Activated naive CD4-positive, alpha-beta T cell (primary cell): ENCODE measurements at regions not wholly inside any gene's neighbourhood (a gene's known extent, or its start where the extent isn't known, plus 50 kb on each side); places are given as distances from the start of the nearest gene placed in this dataset.

ENCODE experiments used
- DNase-seq, 4 experiments: peaks; one replicate each; lab custom pipeline; 2025; lab: John Stamatoyannopoulos, UW

DNA sequence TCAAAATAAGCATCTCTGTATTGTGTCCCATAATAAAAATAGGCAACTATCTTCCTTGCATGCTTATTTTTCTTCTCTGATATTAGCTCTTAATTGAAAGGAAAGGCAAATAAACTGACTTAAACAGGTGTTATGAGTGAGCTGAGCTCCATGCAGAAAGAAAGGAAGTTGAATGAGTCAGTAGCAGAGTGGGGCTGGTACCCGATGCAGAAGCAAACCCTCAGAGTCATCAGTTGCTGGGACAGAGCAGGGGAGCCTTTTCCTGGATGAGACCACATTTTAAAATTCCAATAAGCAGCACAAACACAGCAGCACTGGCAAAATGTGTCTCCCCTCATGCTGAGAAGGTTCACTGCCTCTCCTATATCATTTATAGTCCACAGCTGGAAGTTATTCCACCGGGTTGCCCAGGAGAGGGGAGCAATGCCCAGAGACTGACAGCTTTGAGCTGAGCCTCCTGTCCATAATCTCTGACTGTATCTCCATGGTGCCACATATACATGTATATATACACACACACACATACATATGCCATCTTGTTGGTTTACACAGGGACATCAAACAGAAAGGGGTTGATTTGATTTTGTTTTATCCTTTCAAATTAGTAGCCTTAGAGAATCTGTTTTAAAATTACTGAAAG lies 274.3 kb upstream of the PPARGC1A start:
- no peak for DNase-seq

DNA sequence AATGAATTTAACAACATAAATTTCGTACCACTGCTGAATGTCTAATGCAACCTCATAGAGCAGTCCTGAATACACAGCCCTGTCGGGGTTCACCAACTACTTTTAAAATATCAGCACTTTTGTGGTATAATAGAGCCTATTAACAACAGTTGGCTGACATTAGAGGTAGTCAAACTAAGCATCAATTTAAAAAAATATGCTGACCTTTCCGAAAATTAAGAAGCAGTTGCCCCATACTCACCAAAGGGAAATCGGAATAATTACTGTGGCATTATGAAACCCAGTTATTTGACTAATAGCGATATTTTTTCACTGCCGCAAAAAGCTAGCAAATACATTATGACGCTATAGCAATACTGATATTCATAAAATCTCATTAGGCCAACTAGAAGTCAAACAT lies 273.5 kb upstream of the PPARGC1A start:
- DNase-seq: no peak

DNA sequence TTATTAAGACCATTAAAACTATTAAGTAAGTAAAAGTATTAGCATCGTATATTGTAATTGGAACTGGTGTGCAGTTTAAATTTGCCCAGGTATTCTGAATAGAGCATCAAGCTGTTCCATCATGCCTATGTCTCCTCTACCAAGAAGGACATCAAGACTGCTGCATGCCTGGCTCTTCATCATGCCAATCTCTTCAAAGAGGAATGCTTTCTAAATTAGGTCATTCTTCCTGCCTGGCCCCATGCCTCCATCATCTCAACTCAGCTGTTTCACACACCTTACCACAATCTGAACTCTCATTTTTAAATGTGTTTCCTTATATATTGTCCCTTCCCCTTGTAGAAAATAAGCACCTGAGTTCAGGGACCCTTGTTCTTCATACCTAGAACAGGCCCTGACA lies 270.5 kb upstream of the PPARGC1A start:
- DNase-seq: no peak

DNA sequence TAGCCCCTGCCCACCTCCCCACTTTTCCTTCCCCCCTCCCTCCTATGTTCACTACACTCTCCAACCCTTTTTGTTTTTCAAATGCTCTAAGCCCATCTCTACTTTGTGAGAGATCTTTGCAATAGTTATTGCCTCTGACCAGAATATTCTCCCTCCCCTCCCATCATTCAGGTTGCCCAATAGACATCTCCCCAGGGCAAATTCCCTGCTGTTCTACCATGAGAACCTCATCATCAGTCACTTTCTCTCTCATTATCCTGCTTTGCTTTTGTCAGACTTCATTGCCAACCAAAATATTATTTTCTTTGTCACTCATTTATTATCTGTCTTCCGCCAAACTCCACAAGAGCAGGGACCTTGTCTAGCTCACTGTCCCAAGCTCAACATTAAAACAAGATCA lies 268.2 kb upstream of the PPARGC1A start:
- DNase-seq: no peak

DNA sequence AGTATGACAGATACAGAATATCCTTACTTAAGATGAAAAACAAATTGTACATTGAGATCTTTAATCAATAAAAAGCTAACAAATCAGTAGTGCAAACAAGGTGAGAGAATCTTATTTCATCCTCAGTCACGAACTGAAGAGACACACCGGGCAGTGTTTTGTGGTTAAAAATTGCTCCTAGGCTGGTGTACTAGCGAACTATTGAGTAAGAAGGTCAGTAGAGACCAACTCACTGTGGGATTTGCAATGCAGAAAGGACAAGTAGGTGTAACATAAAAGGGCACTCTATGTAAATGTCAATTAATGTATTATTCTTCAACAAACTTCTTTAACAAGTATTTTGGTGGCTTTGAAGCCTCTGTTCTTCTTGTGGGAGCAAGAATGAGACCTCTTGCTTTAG lies 260.2 kb upstream of the PPARGC1A start:
- DNase-seq: no peak

DNA sequence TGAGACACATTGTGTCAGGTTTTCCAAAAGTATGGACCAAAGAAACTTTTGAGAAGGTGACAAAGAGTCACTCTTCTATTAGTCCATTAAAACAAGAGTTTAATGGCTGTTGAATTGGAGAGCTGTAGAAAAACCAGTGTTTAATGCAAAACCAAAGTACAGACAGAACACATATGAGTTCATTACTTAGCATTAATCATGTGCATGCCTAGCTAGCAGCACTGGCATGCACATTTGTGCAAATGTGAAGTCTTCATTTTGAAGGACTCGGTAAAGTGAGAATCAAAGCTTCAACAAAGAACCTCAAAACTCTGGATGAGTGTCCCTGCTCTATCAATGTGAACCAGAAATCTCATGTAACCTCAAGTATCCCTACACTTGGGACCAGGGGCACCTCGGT lies 256.3 kb upstream of the PPARGC1A start:
- no peak for DNase-seq

DNA sequence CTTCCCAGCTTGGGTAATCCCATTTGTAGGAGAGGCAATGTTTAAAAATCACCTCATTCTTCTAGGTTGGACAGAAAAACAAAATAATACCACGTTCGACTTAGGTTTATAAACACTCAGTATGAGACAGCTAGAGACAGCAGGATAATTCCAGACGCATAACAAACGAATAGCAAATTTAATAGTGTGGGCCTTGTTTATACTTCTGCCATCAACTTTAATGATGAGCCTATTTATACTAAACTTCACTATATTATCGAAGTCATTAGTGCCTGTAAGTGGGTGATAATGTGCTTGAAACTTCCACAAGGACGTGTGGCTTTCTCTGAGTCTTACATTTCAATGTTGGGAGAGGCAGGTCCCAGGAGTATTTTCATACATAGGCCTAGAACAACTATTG lies 255.7 kb upstream of the PPARGC1A start:
- no peak for DNase-seq

DNA sequence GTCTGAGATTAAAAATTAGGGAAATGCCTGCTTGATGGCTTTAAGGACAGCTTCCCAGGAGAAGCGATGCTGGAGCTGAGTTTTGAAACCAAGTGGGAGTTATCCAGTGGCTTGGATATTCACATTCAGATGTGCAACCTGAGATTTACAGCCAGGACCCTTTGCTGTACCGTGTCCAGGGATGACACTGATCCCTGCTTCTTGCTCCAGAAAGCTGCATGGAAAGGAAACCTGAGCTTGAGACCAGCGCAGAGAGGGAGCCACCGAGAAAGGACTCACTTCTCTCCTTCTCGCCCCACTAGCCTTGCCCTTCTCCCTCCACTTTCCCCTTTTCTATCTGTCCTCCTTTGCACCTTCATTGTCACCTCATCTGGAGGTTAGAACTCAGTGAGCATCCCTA lies 254.5 kb upstream of the PPARGC1A start:
- no peak for DNase-seq

DNA sequence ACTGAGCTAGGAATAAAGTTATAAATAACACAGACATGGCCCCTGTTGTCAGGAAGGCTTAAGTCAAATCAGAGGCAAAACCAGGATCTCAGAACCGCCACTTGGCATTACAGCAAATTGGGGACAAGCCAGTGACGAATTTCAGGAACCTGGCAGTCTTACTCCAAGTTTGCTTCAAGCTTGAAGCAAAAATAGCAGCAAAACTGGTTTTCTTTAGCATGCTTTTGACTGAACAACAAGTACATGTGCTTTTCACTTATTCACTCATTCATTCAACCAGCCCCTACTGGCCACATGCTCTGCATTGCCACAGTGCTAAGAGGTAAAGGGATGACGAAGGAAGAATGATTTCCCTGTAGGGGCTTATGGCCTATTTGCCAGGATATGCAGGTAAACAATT lies 253.9 kb upstream of the PPARGC1A start:
- no peak for DNase-seq

DNA sequence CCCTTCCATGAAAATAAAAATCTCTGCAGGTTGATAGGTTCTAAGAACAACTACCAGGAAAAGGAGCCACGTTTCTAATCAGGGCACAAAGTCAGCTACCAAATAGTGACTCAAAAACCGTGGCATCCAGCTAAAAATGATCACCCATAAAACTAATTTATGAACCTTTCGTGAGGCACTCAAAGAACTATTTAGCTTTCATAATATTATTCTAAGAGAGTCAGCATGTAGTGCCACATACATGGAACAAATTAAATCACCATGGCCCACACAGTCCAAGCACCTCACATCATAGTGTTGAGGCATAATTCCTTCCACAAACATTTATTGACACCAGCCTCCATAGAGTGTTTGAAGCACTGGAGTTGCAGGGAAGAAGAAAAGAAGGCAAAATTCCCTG lies 252.0 kb upstream of the PPARGC1A start:
- no peak for DNase-seq

DNA sequence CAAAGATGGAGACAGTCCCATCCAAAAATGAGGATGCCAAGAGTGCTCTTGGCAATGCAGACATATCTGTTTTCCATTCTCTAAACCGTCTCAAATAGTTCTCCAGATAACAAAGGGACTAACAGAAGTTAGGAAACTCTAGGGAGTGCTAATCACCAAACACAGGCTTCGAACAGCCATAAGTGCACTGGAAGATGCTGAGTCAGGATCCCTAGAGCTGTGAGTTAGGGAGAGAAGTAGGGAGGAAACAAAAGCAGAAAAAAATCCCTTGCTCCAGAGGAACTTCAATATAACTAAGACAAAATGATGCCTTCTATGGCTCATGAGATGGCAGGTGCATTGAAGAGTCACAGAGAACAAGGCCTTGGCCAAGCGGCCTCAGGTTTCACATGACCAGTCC lies 251.0 kb upstream of the PPARGC1A start:
- DNase-seq: no peak

DNA sequence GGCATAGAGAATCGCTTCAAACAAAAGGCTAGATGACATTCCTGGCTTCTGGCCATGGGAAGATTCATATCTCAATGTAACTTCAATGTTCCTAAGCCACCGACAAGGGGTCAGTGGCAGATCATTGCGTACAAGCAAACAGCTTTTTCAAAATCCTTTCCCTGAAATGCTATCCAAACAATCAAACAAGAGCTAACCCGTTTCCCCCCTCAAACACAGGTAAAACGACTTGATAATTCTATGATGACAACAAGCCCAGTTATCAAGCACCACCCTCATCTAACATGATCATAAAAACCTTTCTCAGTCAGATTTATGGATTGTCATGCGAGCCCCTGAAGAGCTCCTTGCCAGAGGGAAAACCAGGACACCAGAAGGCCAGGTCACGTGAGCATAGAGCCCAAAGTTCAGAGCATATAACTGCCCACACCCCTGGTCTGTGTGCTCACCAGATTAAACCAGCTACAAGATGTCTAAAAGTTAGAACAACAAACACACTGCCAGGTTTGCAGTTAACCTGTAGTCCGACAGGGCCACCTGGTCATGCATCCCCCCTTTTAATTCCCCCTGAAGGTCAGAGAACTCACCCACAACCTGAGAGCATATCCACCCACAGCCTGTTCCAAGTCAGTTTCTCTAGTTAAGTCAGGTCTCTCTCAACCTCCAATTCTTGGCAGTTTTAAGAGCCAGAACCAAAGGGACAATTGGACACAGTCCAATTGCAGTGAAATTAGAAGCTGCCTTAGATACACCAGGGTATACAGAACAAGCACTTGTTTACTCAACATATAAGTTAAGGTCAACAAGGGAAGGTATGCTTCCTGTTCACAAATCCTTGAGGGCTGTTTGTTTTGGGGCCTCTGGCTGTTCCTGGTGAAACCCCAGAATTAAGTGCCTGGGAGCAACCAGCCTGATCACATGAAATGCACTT lies 248.1 kb upstream of the PPARGC1A start:
- no peak for DNase-seq

DNA sequence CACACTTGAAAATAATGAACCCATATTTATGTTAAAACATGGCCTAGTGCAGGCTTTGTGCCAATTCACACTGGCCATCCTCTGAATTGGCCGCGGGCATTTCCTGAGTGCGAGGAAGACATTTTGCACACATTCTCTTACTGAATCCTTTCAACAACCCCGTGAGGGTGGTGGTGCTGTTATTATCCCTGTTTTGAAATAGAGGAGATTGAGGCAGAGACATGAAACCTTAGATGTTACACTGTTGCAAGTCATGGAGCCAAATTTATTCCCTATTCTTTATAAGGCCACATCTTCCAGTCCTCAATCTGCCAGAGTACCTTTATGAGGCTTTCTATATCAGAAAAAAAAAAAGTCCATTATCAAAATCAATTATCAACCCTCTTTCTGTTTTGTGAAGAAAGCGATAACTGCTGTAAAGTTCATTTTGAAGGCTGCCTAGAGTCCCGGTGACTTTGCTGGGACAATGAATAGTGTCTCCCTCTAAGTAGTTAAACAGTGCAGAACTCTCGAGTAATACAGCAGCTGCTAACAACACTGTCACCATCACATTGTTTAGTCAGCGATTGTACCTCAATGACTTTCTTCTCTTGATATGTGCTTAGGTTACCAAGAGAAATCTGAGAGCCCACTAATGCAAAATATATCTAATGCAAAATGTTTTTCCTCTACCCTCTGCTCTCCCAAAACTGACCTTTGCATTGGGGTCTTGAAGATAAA lies 242.3 kb upstream of the PPARGC1A start:
- DNase-seq: no peak

DNA sequence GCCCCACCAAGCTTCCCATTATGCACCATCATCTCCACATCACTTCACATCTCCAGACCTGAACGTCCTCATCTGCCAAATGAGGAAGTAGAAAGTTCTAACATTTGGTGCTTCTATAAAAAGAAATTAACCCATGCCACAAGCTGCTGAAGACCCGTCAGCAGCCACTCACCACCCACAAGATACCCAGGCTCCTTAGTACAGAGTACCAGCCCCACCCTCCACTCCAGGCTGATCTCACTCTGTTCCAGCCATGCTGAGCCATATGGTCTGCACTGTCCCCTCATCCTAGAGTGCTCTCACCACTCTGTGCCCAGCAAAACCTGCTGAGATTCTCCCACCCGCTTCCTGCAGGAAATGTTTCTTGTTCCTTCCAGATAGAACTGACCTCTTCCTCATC lies 240.8 kb upstream of the PPARGC1A start:
- DNase-seq: no peak

DNA sequence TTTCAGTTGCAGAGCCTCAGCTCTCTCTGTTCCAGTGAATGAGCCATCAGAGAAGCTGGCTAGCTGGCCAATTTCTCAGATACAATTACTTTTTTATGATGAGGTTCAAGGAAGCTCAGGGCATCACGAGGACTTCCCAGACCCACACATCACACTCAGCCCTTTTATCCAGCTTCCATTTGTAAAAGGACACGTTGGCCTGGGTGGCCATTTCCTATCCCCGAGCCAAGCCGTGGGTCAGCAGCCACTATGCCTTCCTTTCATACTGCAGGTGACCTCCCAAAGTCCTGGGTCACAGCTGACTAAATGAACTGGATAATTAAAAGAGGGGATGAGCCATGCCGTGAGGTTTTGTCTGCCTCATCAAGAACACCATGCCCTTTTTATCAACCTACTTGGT lies 236.9 kb upstream of the PPARGC1A start:
- no peak for DNase-seq

DNA sequence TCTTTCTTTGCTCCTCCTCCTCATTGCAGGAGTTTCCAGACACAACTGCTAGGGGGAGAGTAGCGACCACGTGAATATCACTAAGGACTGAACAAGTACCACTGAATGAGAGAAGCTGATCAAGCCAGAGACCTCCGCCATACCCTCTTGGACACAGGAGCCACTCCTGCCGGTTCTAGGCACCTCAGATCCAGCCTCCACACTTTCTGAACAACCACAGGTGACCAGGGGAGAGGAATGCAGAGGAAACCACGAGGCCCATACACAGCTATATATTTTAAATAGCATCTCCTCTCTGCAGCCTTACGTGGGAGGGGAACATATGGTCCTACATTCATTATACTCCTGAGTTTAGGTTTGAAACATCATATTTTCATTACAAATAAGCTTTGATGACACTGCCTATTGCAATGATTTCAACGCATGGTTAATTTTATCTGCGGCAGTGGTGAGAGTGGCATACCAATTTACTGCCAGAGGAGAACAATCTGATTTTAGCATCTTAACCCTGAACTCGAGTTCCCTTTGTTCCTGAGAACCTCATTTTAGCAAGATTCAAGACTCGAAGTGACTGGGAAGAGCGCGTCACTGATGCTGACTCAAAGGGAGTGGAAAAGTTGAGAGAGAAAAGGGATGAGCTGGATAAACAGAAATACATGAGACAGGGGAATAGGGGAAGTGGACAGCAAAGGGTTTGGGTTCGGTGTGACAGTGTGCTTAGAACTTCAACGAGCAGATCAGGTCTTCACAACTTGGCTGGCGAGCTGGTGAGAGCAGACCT lies 231.7 kb upstream of the PPARGC1A start:
- no peak for DNase-seq

DNA sequence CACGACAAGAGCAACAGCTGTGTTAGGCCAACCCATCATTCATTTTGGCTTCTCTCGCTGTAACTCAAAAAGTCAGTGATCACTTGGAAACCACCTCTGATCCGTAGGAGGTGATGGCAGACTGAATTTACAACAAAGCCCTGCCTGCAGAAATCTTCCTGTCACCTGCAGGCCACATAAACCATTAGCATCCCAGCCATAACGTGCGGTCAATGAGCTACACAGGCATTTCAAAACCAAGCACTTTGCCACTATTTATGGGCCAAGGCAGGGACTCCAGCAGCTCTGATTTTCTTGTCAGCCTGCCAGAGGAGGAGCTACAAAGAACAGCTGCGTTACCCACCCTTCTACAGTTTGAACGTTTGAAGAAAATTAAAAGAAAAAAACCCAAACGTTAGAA lies 228.1 kb upstream of the PPARGC1A start:
- DNase-seq: no peak

DNA sequence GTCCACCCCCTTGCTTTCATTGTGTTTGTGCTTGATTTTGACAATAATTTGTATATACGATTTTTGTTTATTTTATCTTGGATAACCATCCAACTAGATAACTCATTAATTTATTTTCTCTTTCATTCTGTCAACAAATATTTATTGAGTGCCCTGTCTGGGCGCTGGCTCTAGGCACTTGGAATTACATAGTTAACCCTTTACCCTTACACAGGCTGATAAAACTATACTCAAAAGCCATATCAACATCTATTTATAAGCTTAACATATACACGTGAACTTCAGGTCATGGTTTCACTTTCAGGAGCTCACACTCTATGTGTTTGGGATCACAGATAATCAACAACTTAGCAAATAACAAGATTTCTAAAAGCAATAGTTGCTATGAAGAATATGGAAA lies 226.3 kb upstream of the PPARGC1A start:
- no peak for DNase-seq

DNA sequence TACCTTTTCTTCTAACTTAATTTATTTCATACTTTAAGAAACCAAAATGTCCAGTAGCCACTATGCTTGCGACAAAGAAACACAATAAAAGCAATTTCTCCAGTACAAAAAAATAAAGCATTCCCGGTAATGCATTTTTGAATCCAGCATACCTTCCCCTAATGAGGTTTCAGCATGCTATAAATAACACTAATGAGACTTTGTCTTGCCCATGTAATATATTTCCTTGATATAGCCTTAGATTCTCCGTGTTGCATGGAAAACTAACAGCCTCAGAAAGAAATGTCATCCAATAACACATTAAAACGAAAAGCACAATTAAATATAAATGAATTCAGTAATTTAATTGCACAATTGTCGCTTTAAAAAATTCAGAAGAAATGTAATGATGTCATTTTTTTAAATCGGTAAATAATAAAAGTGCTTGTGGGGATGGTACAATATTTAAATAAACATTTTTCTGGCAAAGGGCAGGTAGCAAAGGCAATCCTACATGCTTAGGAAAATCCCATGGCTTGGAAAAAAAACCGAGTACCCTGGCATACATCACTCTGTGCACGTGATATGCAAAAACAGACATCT lies 225.2 kb upstream of the PPARGC1A start:
- no peak for DNase-seq

DNA sequence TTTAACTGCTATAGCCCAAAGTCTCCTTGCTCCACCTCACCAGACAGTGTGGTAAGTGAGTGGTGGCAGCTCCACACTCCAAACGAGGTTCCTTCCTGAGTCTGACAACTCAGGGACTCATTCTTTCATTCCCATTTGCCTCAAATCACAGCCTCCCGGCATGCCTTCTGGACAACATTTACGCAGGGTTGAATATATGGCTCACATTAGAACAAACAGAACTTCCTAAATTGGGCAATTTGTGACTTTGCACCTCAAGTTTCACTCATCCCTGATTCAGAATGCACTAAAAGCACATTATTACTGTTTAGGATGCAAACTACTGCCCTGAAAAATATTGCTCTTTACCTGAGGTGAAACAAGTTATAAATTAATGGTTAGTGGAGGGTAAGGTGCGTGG lies 224.6 kb upstream of the PPARGC1A start:
- DNase-seq: no peak

DNA sequence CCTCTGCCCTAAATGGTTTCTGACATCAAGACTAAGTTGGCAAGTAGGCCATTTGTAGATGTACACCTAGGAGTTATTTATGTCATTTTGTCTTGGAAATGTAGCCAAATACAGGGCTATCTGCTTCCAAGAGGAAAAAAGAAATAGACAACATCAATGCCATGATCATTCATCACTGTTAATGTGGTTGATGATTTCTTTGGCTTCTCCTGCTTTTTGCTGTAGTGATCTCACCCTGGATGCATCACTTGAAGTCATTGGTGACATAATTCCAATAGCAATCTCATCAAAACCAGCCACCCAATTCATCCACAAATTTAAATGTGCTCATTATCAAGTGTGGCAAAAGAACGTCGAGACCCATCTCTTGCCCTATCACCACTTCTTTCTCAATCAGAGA lies 222.6 kb upstream of the PPARGC1A start:
- no peak for DNase-seq

DNA sequence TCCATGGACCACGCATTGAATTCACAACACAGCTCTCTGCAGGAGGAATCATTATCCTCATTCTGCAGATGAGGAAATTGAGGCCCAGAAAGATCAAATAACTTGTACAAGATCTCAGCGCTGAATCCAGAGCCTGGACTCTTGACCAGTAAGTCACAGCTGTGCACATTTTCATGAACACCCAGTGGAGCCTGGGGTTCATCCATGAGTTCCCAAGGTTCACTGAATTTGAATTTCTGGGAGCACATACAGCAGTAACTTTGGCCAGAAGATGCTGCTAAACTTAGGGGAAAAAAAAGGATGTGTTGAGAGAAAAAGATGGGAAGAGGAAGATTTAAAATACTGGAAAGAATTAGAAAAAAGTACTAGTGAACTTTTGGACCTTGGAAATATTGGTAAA lies 218.7 kb upstream of the PPARGC1A start:
- no peak for DNase-seq
